HCT116 (cell line): ENCODE measurements at regions not wholly inside any gene's neighbourhood (a gene's known extent, or its start where the extent isn't known, plus 50 kb on each side); places are given as distances from the start of the nearest gene placed in this dataset.

Source experiments
- ATAC-seq: fragments of 200-7000 bp; cut with Tn5 transposase; 2 replicates; pipeline ENCODE4 v1.9.1; 2020; ENCODE audit warnings: mild to moderate bottlenecking, moderate library complexity
- BruUV-seq: library from RNA; stranded (reverse); fragments of 400-500 nt; replicated peaks from 2 replicates; lab custom pipeline; 2021; lab: Mats Ljungman, UMichigan
- CTCF ChIA-PET: fragments of 300-600 bp; sonication (Branson Sonifier 250); formaldehyde crosslinking; loops from one replicate; lab custom pipeline; 2021; ENCODE audit warnings: antibody characterized with exemption; lab: Charles Lee
- POLR2A ChIA-PET: fragments of 300-600, 350-600 bp; sonication (Branson Sonifier 250); formaldehyde crosslinking; loops from one replicate; lab custom pipeline; 2021; ENCODE audit warnings: antibody characterized with exemption; lab: Charles Lee
- RAD21 ChIA-PET, 2 experiments: fragments of 300-600 bp; sonication (Branson Sonifier 250); formaldehyde crosslinking; loops; one replicate each; lab custom pipeline; 2023; ENCODE audit warnings: low total read pairs in 2 of 2; ENCODE audit not compliant: uncharacterized antibody in 2 of 2, unreplicated experiment in 2 of 2, low non-redundant PET in 1 of 2; lab: Charles Lee
- DNase-seq: peaks from one replicate; pipeline ENCODE4 v3.0.0-alpha.2; 2010; ENCODE audit warnings: low read depth, low spot score
- H2AFZ ChIP-seq: fragments of 200-600 bp; shearing (Covaris generic), sonication (generic); 2 replicates; pipeline ENCODE4 v1.6.1; 2017; ENCODE audit warnings: low read depth, mixed run types, mixed read lengths, antibody characterized with exemption, low read length; ENCODE audit not compliant: poor library complexity, severe bottlenecking
- H3K27ac ChIP-seq: 2 replicates; pipeline ENCODE4 v1.5.1; 2012; ENCODE audit warnings: low read depth, low read length
- H3K27me3 ChIP-seq: fragments of 200-600 bp; sonication (generic); 2 replicates; pipeline ENCODE4 v1.6.1; 2016; ENCODE audit warnings: mixed run types, low read length, mixed read lengths; ENCODE audit not compliant: insufficient read depth
- H3K36me3 ChIP-seq, 2 experiments: fragments of 200-500 bp in 1 of 2; fragments of 200-600 bp in 1 of 2; sonication (Bioruptor generic) in 1 of 2; sonication (generic) in 1 of 2; 2 replicates each; pipeline versions ENCODE4 v1.5.1 to v1.6.1; 2014 to 2016; ENCODE audit warnings: low read length in 2 of 2, inconsistent platforms in 1 of 2, mixed read lengths in 1 of 2, mixed run types in 1 of 2; ENCODE audit not compliant: insufficient read depth in 2 of 2, control insufficient read depth in 1 of 2
- H3K4me1 ChIP-seq, 2 experiments: fragments of 200-600 bp in 1 of 2; sonication (generic) in 1 of 2; 2 replicates each; pipeline versions ENCODE4 v1.5.1 to v1.6.1; 2012 to 2017; ENCODE audit warnings: low read length in 2 of 2, inconsistent platforms in 1 of 2, mild to moderate bottlenecking in 1 of 2, mixed read lengths in 1 of 2, mixed run types in 1 of 2, moderate library complexity in 1 of 2; ENCODE audit not compliant: insufficient read depth in 2 of 2, control insufficient read depth in 1 of 2
- H3K4me2 ChIP-seq: fragments of 200-600 bp; sonication (generic); 2 replicates; pipeline ENCODE4 v1.6.1; 2017; ENCODE audit warnings: mixed run types, low read length, mixed read lengths
- H3K4me3 ChIP-seq, 2 experiments: fragments of 200-600 bp in 1 of 2; sonication (generic) in 1 of 2; replicated peaks in 1 of 2; 2 replicates each; pipeline ENCODE4 v1.5.1; 2011 to 2016; ENCODE audit warnings: low read length in 2 of 2, control low read depth in 1 of 2, low read depth in 1 of 2, mild to moderate bottlenecking in 1 of 2, mixed read lengths in 1 of 2, mixed run types in 1 of 2
- H3K79me2 ChIP-seq: fragments of 200-600 bp; sonication (generic); 2 replicates; pipeline ENCODE4 v1.6.1; 2017; ENCODE audit warnings: mild to moderate bottlenecking, mixed run types, low read length, moderate library complexity, mixed read lengths; ENCODE audit not compliant: insufficient read depth
- H3K9ac ChIP-seq: fragments of 200-600 bp; sonication (generic); 2 replicates; pipeline ENCODE4 v1.6.1; 2016; ENCODE audit warnings: low read length, mixed read lengths
- H3K9me2 ChIP-seq: fragments of 200-600 bp; sonication (generic), shearing (Covaris generic); 2 replicates; pipeline ENCODE4 v1.6.1; 2017; ENCODE audit warnings: mixed run types, mild to moderate bottlenecking, moderate library complexity; ENCODE audit not compliant: insufficient read depth
- H3K9me3 ChIP-seq, 2 experiments: fragments of 200-500 bp in 1 of 2; fragments of 200-600 bp in 1 of 2; sonication (Bioruptor generic) in 1 of 2; sonication (generic) in 1 of 2; 2 replicates each; pipeline ENCODE4 v1.6.1; 2014 to 2017; ENCODE audit warnings: low read length in 2 of 2, mixed read lengths in 2 of 2, inconsistent platforms in 1 of 2, low read depth in 1 of 2, mild to moderate bottlenecking in 1 of 2, mixed run types in 1 of 2, moderate library complexity in 1 of 2; ENCODE audit not compliant: control insufficient read depth in 1 of 2, insufficient read depth in 1 of 2
- H4K20me1 ChIP-seq: fragments of 200-600 bp; sonication (generic), shearing (Covaris generic); 2 replicates; pipeline ENCODE4 v1.6.1; 2017; ENCODE audit warnings: mixed run types, mild to moderate bottlenecking, moderate library complexity; ENCODE audit not compliant: insufficient read depth
- EGR1 ChIP-seq: IDR thresholded peaks from 2 replicates; pipeline ENCODE4 v1.6.1; 2012; ENCODE audit warnings: low read depth
- EZH2 ChIP-seq: fragments of 200-600 bp; sonication (generic); IDR thresholded peaks from 2 replicates; pipeline ENCODE4 v1.6.1; 2017; ENCODE audit warnings: antibody characterized with exemption, mixed run types
- FOSL1 ChIP-seq: IDR thresholded peaks from 2 replicates; pipeline ENCODE4 v1.6.1; 2012; ENCODE audit warnings: low read depth
- RAD21 ChIP-seq: IDR thresholded peaks from 2 replicates; pipeline ENCODE4 v1.6.1; 2012; ENCODE audit warnings: low read depth, mild to moderate bottlenecking
- SIN3A ChIP-seq: IDR thresholded peaks from 2 replicates; pipeline ENCODE4 v1.6.1; 2012; ENCODE audit warnings: low read depth
- SRF ChIP-seq: IDR thresholded peaks from 2 replicates; pipeline ENCODE4 v1.6.1; 2012; ENCODE audit warnings: low read depth
- TCF7L2 ChIP-seq: IDR thresholded peaks from 2 replicates; pipeline ENCODE4 v1.7.0; 2011; ENCODE audit warnings: borderline replicate concordance, inconsistent platforms; ENCODE audit not compliant: insufficient read depth, insufficient read length; ENCODE audit errors: extremely low read depth
- YY1 ChIP-seq: IDR thresholded peaks from 2 replicates; pipeline ENCODE4 v1.6.1; 2011; ENCODE audit warnings: low read length, low read depth, moderate library complexity, mild to moderate bottlenecking; ENCODE audit not compliant: insufficient replicate concordance; ENCODE audit errors: extremely low read depth
- ZBTB33 ChIP-seq: IDR thresholded peaks from 2 replicates; pipeline ENCODE4 v1.6.1; 2011; ENCODE audit warnings: mild to moderate bottlenecking, low read length, moderate library complexity; ENCODE audit not compliant: insufficient replicate concordance; ENCODE audit errors: extremely low read depth
- intact Hi-C: fragments of 100-400 bp; cut with micrococcal nuclease; formaldehyde crosslinking; loops from 2 replicates; pipeline ENCODE4 v1.10.0; 2022
- TF ChIP-seq, protein P1 (sequence below), 3 experiments: fragments of 200-600 bp in 1 of 3; sonication (generic) in 1 of 3; IDR thresholded peaks in 2 of 3; conservative IDR thresholded peaks in 1 of 3; 2 replicates each; pipeline ENCODE4 v1.5.1; 2012 to 2017; ENCODE audit warnings: low read depth in 2 of 3, low read length in 2 of 3, antibody characterized with exemption in 1 of 3, borderline replicate concordance in 1 of 3, control low read depth in 1 of 3, mild to moderate bottlenecking in 1 of 3, mixed read lengths in 1 of 3, mixed run types in 1 of 3, moderate library complexity in 1 of 3; ENCODE audit not compliant: insufficient read depth in 1 of 3
- TF ChIP-seq, protein P2 (sequence below): IDR thresholded peaks from 2 replicates; pipeline ENCODE4 v1.6.1; 2012; ENCODE audit warnings: low read depth

DNA sequence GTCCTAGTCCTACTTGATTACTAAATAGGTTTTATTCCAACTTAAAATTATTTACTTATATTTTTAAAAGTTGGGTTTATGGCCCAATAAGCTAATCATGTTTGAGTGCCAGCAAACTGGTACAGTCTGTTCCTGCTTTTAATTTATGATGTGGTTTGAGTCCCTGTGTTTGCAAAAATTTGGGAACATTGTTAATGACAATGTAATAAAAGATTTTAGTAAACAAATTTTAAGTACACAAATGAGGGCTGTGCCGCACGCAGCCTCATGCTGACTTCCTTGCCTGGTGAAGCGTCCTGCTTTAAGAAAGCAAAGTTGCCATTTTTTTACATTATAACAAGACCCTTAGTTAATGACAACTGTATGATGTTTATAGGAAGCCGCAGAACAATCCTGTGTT is 96.8 kb upstream of the MAP1B start:
- BruUV-seq = no TSS peak
- CTCF ChIA-PET = no interaction called here

More for the DNA sequence above, 96.8 kb upstream of the MAP1B start:
- Histone ChIP-seq H3K36me3 (no peaks in the 10 kb centered on the region), H3K4me3 (no peak overlapping the region), H4K20me1 (no peaks in the 10 kb centered on the region), H3K27me3 (no peaks in the 10 kb centered on the region), H3K4me2 (no peak overlapping the region), H3K9me3 (no peaks in the 10 kb centered on the region), H3K9me2 (no peaks in the 10 kb centered on the region), H3K4me1 (peaks cover 10 to 14% of the 10 kb centered on the region in 2 experiments), H3K27ac (no peak overlapping the region), H3K79me2 (no peaks in the 10 kb centered on the region), H3K9ac (no peak overlapping the region), H2AFZ (no peak overlapping the region)
- ATAC-seq = no peak
- RAD21 ChIA-PET = no interaction called here
- DNase-seq = no peak
- intact Hi-C loops = no loop called here
- TF ChIP-seq FOSL1 = no peak
- TF ChIP-seq SIN3A = no peak
- no peak for TF ChIP-seq RAD21
- TF ChIP-seq, protein P1, sequence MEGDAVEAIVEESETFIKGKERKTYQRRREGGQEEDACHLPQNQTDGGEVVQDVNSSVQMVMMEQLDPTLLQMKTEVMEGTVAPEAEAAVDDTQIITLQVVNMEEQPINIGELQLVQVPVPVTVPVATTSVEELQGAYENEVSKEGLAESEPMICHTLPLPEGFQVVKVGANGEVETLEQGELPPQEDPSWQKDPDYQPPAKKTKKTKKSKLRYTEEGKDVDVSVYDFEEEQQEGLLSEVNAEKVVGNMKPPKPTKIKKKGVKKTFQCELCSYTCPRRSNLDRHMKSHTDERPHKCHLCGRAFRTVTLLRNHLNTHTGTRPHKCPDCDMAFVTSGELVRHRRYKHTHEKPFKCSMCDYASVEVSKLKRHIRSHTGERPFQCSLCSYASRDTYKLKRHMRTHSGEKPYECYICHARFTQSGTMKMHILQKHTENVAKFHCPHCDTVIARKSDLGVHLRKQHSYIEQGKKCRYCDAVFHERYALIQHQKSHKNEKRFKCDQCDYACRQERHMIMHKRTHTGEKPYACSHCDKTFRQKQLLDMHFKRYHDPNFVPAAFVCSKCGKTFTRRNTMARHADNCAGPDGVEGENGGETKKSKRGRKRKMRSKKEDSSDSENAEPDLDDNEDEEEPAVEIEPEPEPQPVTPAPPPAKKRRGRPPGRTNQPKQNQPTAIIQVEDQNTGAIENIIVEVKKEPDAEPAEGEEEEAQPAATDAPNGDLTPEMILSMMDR (IDR thresholded peaks at IDR 0.05 in 2 of 3, conservative IDR thresholded peaks at IDR 0.05 in 1 of 3; ENCODE audit: borderline replicate concordance in 1 of 3, insufficient read depth in 1 of 3, low read depth in 2 of 3, low read length in 2 of 3) = no peak
- no peak for TF ChIP-seq YY1
- no peak for TF ChIP-seq EGR1
- TF ChIP-seq SRF = no peak
- no peak for TF ChIP-seq EZH2
- TF ChIP-seq ZBTB33 = no peak
- TF ChIP-seq, protein P2, sequence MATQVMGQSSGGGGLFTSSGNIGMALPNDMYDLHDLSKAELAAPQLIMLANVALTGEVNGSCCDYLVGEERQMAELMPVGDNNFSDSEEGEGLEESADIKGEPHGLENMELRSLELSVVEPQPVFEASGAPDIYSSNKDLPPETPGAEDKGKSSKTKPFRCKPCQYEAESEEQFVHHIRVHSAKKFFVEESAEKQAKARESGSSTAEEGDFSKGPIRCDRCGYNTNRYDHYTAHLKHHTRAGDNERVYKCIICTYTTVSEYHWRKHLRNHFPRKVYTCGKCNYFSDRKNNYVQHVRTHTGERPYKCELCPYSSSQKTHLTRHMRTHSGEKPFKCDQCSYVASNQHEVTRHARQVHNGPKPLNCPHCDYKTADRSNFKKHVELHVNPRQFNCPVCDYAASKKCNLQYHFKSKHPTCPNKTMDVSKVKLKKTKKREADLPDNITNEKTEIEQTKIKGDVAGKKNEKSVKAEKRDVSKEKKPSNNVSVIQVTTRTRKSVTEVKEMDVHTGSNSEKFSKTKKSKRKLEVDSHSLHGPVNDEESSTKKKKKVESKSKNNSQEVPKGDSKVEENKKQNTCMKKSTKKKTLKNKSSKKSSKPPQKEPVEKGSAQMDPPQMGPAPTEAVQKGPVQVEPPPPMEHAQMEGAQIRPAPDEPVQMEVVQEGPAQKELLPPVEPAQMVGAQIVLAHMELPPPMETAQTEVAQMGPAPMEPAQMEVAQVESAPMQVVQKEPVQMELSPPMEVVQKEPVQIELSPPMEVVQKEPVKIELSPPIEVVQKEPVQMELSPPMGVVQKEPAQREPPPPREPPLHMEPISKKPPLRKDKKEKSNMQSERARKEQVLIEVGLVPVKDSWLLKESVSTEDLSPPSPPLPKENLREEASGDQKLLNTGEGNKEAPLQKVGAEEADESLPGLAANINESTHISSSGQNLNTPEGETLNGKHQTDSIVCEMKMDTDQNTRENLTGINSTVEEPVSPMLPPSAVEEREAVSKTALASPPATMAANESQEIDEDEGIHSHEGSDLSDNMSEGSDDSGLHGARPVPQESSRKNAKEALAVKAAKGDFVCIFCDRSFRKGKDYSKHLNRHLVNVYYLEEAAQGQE = no peak
- no peak for TF ChIP-seq TCF7L2
- POLR2A ChIA-PET = no interaction called here
